ENCODE measurements at regions not wholly inside any gene's neighbourhood (a gene's known extent, or its start where the extent isn't known, plus 50 kb on each side); places are given as distances from the start of the nearest gene placed in this dataset.
"Not testable (repeated sequence)": the region's sequence is repeated elsewhere in the genome, so short reads cannot be mapped to it uniquely, and the experiment has no call there.

DNA sequence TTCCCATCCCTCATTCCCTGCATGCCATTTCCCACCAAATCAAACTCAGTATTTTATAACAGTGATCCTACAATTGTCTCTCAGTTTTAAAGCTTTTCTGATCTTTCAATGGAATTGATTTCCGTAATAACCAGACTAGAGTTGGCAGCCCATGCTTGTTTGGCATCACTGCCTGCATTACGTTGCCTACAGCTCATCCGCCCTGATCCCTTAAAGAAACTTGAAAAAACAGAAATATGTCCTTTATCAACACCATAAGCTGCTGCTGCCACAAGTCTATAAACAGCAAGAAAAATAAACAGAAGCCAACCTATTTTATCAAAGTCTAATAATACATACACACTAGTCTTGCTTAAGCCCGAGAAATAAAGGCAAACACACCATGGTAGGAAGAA is 331.0 kb downstream of the METTL4 start:
- TF ChIP-seq, protein P1, sequence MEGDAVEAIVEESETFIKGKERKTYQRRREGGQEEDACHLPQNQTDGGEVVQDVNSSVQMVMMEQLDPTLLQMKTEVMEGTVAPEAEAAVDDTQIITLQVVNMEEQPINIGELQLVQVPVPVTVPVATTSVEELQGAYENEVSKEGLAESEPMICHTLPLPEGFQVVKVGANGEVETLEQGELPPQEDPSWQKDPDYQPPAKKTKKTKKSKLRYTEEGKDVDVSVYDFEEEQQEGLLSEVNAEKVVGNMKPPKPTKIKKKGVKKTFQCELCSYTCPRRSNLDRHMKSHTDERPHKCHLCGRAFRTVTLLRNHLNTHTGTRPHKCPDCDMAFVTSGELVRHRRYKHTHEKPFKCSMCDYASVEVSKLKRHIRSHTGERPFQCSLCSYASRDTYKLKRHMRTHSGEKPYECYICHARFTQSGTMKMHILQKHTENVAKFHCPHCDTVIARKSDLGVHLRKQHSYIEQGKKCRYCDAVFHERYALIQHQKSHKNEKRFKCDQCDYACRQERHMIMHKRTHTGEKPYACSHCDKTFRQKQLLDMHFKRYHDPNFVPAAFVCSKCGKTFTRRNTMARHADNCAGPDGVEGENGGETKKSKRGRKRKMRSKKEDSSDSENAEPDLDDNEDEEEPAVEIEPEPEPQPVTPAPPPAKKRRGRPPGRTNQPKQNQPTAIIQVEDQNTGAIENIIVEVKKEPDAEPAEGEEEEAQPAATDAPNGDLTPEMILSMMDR (conservative IDR thresholded peaks at IDR 0.05; ENCODE audit: low read depth, low read length) = no peak
- H3K4me3 ChIP-seq (ENCODE audit: low read length) = no peak overlapping the region
- DNase-seq (ENCODE audit: low read depth) = no peak

DNA sequence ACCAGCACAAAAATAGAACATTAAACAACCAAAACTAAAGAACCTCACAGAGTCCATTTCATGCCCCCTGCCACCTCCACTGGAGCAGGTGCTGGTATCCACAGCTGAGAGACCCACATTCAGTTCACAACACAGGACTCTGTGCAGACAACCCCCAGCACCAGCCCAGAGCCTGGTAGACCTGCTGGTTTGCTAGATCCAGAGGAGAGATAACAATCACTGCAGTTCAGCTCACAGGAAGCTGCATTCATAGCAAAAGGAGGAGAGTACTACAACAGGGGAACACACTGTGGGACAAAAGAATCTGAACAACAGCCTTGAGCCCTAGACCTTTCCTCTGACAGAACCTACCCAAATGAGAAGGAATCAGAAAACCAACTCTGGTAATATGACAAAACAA is 326.7 kb downstream of the METTL4 start:
- TF ChIP-seq, protein P1 (conservative IDR thresholded peaks at IDR 0.05; ENCODE audit: low read depth, low read length) = no peak
- no peak for DNase-seq (ENCODE audit: low read depth)
- no peak overlapping the region for H3K4me3 ChIP-seq (ENCODE audit: low read length)

DNA sequence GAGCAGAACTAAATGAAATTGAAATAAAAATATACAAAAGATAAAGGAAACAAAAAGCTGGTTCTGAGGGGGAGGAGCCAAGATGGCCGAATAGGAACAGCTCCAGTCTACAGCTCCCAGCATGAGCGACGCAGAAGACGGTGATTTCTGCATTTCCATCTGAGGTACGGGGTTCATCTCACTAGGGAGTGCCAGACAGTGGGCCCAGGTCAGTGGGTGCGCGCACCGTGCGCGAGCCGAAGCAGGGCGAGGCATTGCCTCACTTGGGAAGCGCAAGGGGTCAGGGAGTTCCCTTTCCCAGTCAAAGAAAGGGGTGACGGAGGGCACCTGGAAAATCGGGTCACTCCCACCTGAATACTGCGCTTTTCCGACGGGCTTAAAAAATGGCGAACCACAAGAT is 324.2 kb downstream of the METTL4 start:
- DNase-seq (ENCODE audit: low read depth); H3K4me3 ChIP-seq (ENCODE audit: low read length): not testable (repeated sequence)

DNA sequence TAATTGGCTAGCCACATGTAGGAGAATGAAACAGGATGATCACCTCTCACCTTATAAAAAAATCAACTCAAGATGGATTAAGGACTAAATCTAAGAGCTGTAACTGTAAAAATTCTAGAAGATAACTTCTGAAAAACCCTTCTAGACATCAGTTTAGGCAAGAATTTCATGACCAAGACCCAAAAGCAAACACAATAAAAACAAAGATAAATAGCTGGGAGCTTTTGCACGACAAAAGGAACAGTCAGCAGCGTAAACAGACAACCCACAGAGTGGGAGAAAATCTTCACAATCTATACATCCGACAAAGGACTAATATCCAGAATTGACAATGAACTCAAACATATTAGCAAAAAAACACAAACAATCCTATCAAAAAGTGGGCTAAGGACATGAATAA is 316.3 kb downstream of the METTL4 start:
- no peak for DNase-seq (ENCODE audit: low read depth)
- TF ChIP-seq, protein P1 (conservative IDR thresholded peaks at IDR 0.05; ENCODE audit: low read depth, low read length) = no peak
- no peak overlapping the region for H3K4me3 ChIP-seq (ENCODE audit: low read length)

DNA sequence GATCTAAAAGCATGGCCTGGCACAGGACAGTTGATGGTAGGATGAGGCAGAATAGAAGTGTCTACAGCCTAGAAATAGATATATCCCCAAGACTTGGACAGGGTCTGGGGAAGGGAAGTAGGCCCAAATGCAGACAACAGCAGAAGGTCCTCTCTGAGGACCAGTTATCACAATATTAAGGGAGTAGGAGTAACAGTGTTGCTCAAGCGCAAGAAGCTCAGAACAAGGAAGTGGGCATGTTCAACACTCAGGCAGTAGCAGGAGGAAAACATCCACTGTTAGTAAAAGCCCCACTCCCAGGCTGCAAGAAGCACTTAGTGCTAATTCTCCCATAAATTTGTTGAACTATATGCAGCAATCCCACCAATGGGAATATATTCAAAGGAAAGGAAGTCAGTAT is 314.7 kb downstream of the METTL4 start:
- no peak overlapping the region for H3K4me3 ChIP-seq (ENCODE audit: low read length)
- DNase-seq (ENCODE audit: low read depth) = no peak
- TF ChIP-seq, protein P1 (conservative IDR thresholded peaks at IDR 0.05; ENCODE audit: low read depth, low read length) = no peak

DNA sequence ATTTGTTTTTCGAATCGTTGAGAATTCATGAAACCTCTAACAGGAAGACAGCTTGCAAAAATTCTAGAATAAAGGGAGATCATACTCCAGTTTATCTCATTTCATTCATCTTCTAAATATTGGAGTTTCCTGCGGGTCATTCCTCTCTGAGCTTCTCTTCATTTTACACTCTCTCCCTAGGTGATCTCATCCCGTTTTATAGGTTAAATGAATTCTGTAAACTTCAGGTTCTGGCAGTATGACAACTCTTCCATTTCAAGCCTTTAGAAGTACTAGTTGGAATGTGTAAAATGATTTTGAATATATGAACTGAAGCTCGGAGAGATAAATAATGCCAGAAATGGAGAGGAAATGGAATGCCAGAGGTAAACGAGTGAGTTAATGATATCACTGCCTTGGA is 312.4 kb downstream of the METTL4 start:
- no peak for DNase-seq (ENCODE audit: low read depth)
- TF ChIP-seq, protein P1 (conservative IDR thresholded peaks at IDR 0.05; ENCODE audit: low read depth, low read length) = no peak
- no peak overlapping the region for H3K4me3 ChIP-seq (ENCODE audit: low read length)

DNA sequence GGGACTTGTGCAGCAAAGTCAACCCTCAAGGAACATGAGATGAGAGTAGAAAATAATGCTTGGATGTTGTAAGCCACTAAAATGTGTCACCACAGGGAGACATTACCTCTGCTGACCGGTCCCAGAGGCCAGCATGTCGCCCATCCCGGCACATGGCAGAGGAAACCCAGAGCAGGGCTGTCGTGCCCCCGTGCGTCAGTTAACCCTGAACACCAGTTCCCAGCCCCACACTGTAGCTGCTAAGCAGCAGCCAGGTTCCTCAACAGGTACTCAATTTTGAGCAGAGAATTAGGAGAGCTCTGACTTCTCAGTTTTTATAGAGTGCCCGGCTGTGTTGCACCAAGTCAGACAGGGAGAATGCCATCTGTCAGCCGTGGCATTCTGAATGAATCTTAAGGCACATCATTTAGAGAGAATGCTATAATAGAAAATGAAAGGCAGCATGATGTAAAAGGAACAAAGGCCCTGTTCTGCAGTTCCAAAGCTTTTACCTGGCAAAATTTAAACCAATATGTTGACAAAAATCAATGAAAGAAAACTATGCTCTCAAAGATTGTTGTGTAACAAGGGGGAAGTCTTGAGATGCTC is 307.9 kb downstream of the METTL4 start:
- no peak overlapping the region for H3K4me3 ChIP-seq (ENCODE audit: low read length)
- DNase-seq (ENCODE audit: low read depth) = no peak

More for the DNA sequence above, 307.9 kb downstream of the METTL4 start:
- TF ChIP-seq, protein P1 (conservative IDR thresholded peaks at IDR 0.05; ENCODE audit: low read depth, low read length) = no peak

All from retinal pigment epithelial cell (primary cell).